Panc1 (cell line): ENCODE measurements at regions not wholly inside any gene's neighbourhood (a gene's known extent, or its start where the extent isn't known, plus 50 kb on each side); places are given as distances from the start of the nearest gene placed in this dataset.
"Not testable (repeated sequence)": the region's sequence is repeated elsewhere in the genome, so short reads cannot be mapped to it uniquely, and the experiment has no call there.

Experiments
- ATAC-seq: fragments of 200-7000 bp; cut with Tn5 transposase; 2 replicates; pipeline ENCODE4 v1.9.1; 2020; ENCODE audit warnings: mild to moderate bottlenecking, moderate library complexity
- BruUV-seq: library from RNA; stranded (reverse); fragments of 400-500 nt; replicated peaks from 2 replicates; lab custom pipeline; 2021; lab: Mats Ljungman, UMichigan
- CTCF ChIA-PET: fragments of 300-600 bp; sonication (Branson Sonifier 250); formaldehyde crosslinking; loops from one replicate; lab custom pipeline; 2022; ENCODE audit warnings: antibody characterized with exemption; lab: Charles Lee
- POLR2A ChIA-PET: fragments of 300-600 bp; sonication (Branson Sonifier 250); formaldehyde crosslinking; loops from one replicate; lab custom pipeline; 2022; ENCODE audit warnings: antibody characterized with exemption; lab: Charles Lee
- DNase-seq: peaks from one replicate; pipeline ENCODE4 v3.0.0-alpha.2; 2010; ENCODE audit warnings: low read depth, low spot score
- H3K27ac ChIP-seq: 2 replicates; pipeline ENCODE4 v1.5.1; 2011; ENCODE audit warnings: mild to moderate bottlenecking, low read length, inconsistent platforms
- H3K27me3 ChIP-seq: fragments of 200-500 bp; sonication (Bioruptor generic); 2 replicates; pipeline ENCODE4 v1.6.0; 2014; ENCODE audit warnings: low read length, inconsistent platforms; ENCODE audit not compliant: control insufficient read depth, insufficient read depth
- H3K36me3 ChIP-seq: fragments of 200-500 bp; sonication (Bioruptor generic); 2 replicates; pipeline ENCODE4 v1.5.1; 2014; ENCODE audit warnings: inconsistent platforms, mild to moderate bottlenecking, low read length, moderate library complexity; ENCODE audit not compliant: control insufficient read depth, insufficient read depth
- H3K4me1 ChIP-seq: 2 replicates; pipeline ENCODE4 v1.5.1; 2011; ENCODE audit warnings: inconsistent platforms, mild to moderate bottlenecking, low read length, moderate library complexity; ENCODE audit not compliant: control insufficient read depth, insufficient read depth
- H3K4me3 ChIP-seq, 2 experiments: 2 replicates each; pipeline ENCODE4 v1.5.1; 2011 to 2012; ENCODE audit warnings: low read depth in 2 of 2, low read length in 2 of 2, mild to moderate bottlenecking in 2 of 2, inconsistent platforms in 1 of 2, moderate library complexity in 1 of 2
- H3K9me3 ChIP-seq: fragments of 200-500 bp; sonication (Bioruptor generic); 2 replicates; pipeline ENCODE4 v1.5.1; 2014; ENCODE audit warnings: low read depth, mild to moderate bottlenecking, inconsistent platforms, low read length, moderate library complexity; ENCODE audit not compliant: control insufficient read depth, insufficient read depth
- CTCF ChIP-seq: fragments of 450-650 bp; IDR thresholded peaks from 2 replicates; pipeline ENCODE4 v1.5.1; 2017; ENCODE audit warnings: mild to moderate bottlenecking
- POLR2AphosphoS5 ChIP-seq: IDR thresholded peaks from 2 replicates; pipeline ENCODE4 v1.6.1; 2012; ENCODE audit warnings: mild to moderate bottlenecking, low read depth, low read length, moderate library complexity
- SIN3A ChIP-seq: IDR thresholded peaks from 2 replicates; pipeline ENCODE4 v1.6.1; 2012; ENCODE audit warnings: low read depth, mild to moderate bottlenecking, low read length, moderate library complexity, borderline replicate concordance; ENCODE audit not compliant: insufficient read depth
- TCF7L2 ChIP-seq: IDR thresholded peaks from 2 replicates; pipeline ENCODE4 v1.6.1; 2011; ENCODE audit warnings: mild to moderate bottlenecking, low read depth, low read length, inconsistent platforms
- in situ Hi-C: cut with HindIII; loops from 2 replicates; pipeline ENCODE4 v1.10.0; 2016; ENCODE audit warnings: low sequenced_read_pairs, low pct_unique_long_range_greater_than_20kb
- intact Hi-C: fragments of 100-400 bp; cut with micrococcal nuclease; formaldehyde crosslinking; loops from one replicate; pipeline ENCODE4 v1.10.0; 2022; ENCODE audit not compliant: unreplicated experiment
- TF ChIP-seq, protein P1 (sequence below), 2 experiments: IDR thresholded peaks; 2 replicates each; pipeline ENCODE4 v1.6.1; 2011 to 2012; ENCODE audit warnings: low read depth in 2 of 2, control low read depth in 1 of 2, low read length in 1 of 2, mild to moderate bottlenecking in 1 of 2, moderate library complexity in 1 of 2; ENCODE audit not compliant: insufficient read depth in 1 of 2

DNA sequence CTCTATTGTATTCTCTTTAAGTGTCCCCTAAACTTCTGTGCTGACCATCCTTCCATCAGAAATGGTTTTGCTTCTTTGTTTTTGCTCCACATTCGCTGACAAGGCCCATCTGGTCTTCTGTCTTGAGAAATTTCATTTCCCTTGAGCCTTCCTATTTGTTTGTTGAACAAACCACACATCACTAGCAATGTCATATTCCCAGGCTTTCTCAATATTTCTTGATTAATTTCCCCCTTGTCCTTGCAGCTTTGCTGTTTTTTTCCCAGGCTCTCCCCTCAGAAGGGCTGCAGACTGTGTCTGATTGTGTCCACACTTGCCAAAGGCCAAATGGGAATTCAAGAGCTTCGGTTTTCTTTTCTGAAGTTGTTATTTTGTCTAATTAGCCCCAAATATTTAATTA lies 158.9 kb downstream of the MID1IP1 start:
- H3K4me3 ChIP-seq = no peak overlapping the region
- BruUV-seq = no TSS peak
- H3K9me3 ChIP-seq = no peaks in the 10 kb centered on the region
- H3K27ac ChIP-seq = no peak overlapping the region
- ChIA-PET POLR2A (no interaction called here), CTCF (interaction anchor here (0.7 kb wide), 1 partner anchor 648 kb away, joined by 6 read pairs; no protein-coding TSS in a partner anchor)
- H3K36me3 ChIP-seq = no peaks in the 10 kb centered on the region
- H3K27me3 ChIP-seq = no peaks in the 10 kb centered on the region
- ATAC-seq = no peak
- in situ Hi-C loops = no loop called here
- H3K4me1 ChIP-seq = no peaks in the 10 kb centered on the region
- intact Hi-C loops = no loop called here
- TF ChIP-seq SIN3A = no peak
- no peak for TF ChIP-seq TCF7L2
- TF ChIP-seq, protein P1, sequence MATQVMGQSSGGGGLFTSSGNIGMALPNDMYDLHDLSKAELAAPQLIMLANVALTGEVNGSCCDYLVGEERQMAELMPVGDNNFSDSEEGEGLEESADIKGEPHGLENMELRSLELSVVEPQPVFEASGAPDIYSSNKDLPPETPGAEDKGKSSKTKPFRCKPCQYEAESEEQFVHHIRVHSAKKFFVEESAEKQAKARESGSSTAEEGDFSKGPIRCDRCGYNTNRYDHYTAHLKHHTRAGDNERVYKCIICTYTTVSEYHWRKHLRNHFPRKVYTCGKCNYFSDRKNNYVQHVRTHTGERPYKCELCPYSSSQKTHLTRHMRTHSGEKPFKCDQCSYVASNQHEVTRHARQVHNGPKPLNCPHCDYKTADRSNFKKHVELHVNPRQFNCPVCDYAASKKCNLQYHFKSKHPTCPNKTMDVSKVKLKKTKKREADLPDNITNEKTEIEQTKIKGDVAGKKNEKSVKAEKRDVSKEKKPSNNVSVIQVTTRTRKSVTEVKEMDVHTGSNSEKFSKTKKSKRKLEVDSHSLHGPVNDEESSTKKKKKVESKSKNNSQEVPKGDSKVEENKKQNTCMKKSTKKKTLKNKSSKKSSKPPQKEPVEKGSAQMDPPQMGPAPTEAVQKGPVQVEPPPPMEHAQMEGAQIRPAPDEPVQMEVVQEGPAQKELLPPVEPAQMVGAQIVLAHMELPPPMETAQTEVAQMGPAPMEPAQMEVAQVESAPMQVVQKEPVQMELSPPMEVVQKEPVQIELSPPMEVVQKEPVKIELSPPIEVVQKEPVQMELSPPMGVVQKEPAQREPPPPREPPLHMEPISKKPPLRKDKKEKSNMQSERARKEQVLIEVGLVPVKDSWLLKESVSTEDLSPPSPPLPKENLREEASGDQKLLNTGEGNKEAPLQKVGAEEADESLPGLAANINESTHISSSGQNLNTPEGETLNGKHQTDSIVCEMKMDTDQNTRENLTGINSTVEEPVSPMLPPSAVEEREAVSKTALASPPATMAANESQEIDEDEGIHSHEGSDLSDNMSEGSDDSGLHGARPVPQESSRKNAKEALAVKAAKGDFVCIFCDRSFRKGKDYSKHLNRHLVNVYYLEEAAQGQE (IDR thresholded peaks at IDR 0.05; ENCODE audit: insufficient read depth in 1 of 2, low read depth in 2 of 2, low read length in 1 of 2) = no peak
- TF ChIP-seq POLR2AphosphoS5 = no peak
- TF ChIP-seq CTCF = no peak
- DNase-seq = no peak

GRCh38 chrX:38961936-38962335 lies 160.7 kb downstream of the MID1IP1 start:
- in situ Hi-C loops = no loop called here
- TF ChIP-seq, protein P1 (IDR thresholded peaks at IDR 0.05; ENCODE audit: insufficient read depth in 1 of 2, low read depth in 2 of 2, low read length in 1 of 2) = no peak
- TF ChIP-seq TCF7L2 (no peak), CTCF (no peak), SIN3A (no peak), POLR2AphosphoS5 (no peak)

GRCh38 chrX:38963244-38963643 lies 162.0 kb downstream of the MID1IP1 start:
- intact Hi-C loops, BruUV-seq: not testable (repeated sequence)

More at GRCh38 chrX:38961936-38962335, 160.7 kb downstream of the MID1IP1 start:
- Histone ChIP-seq H3K27me3 (no peaks in the 10 kb centered on the region), H3K4me1 (no peaks in the 10 kb centered on the region), H3K9me3 (no peaks in the 10 kb centered on the region), H3K27ac (no peak overlapping the region), H3K36me3 (no peaks in the 10 kb centered on the region), H3K4me3 (no peak overlapping the region)
- POLR2A ChIA-PET = no interaction called here
- no peak for DNase-seq
- intact Hi-C loops = no loop called here
- BruUV-seq = no TSS peak
- no peak for ATAC-seq
- CTCF ChIA-PET = no interaction called here

More at GRCh38 chrX:38963244-38963643, 162.0 kb downstream of the MID1IP1 start:
- H3K27me3 ChIP-seq, H3K9me3 ChIP-seq, H3K4me1 ChIP-seq, ATAC-seq, POLR2A ChIA-PET, H3K36me3 ChIP-seq, in situ Hi-C loops, DNase-seq, H3K4me3 ChIP-seq, CTCF ChIA-PET, H3K27ac ChIP-seq: not testable (repeated sequence)
